Esophagus mucosa (tissue), 1 donor: ENCODE measurements at regions not wholly inside any gene's neighbourhood (a gene's known extent, or its start where the extent isn't known, plus 50 kb on each side); places are given as distances from the start of the nearest gene placed in this dataset.
A peak's percentile ranks its signal among the peaks of the same experiment; 100 is the strongest.
"Not testable (repeated sequence)": the region's sequence is repeated elsewhere in the genome, so short reads cannot be mapped to it uniquely, and the experiment has no call there.

ENCODE experiments used
- ATAC-seq: fragments of 200-7000 bp; cut with Tn5 transposase; one replicate; pipeline ENCODE4 v1.9.1; 2020
- donor health status: DM: yes; HTN: yes; CAD: no.

- ATAC-seq = no peak
These were observed 128.5 kb upstream of the EEF2KMT start for GRCh38 chr16:5225931-5226655.

- ATAC-seq = no peak
These were observed 125.2 kb upstream of the EEF2KMT start for GRCh38 chr16:5222761-5223160.

- ATAC-seq = not testable (repeated sequence)
These were observed 124.2 kb upstream of the EEF2KMT start for GRCh38 chr16:5221831-5222230.

- no peak for ATAC-seq
These were observed 123.1 kb upstream of the EEF2KMT start for GRCh38 chr16:5220705-5221104.

GRCh38 chr16:5216441-5217080, 119.0 kb upstream of the EEF2KMT start:
- no peak for ATAC-seq

- no peak for ATAC-seq
These were observed 118.3 kb upstream of the EEF2KMT start for GRCh38 chr16:5215901-5216300.

GRCh38 chr16:5214466-5214865, 116.9 kb upstream of the EEF2KMT start:
- no peak for ATAC-seq

GRCh38 chr16:5212501-5212900, 114.9 kb upstream of the EEF2KMT start:
- not testable (repeated sequence) for ATAC-seq

GRCh38 chr16:5207862-5208498, 110.4 kb upstream of the EEF2KMT start:
- not testable (repeated sequence) for ATAC-seq

- no peak for ATAC-seq
These were observed 109.5 kb upstream of the EEF2KMT start for GRCh38 chr16:5207001-5207523.

GRCh38 chr16:5206331-5206990, 108.9 kb upstream of the EEF2KMT start:
- no peak for ATAC-seq

GRCh38 chr16:5205361-5206040, 107.9 kb upstream of the EEF2KMT start:
- ATAC-seq = no peak

GRCh38 chr16:5203675-5204074, 106.1 kb upstream of the EEF2KMT start:
- not testable (repeated sequence) for ATAC-seq

- ATAC-seq = peak; percentile 20
These were observed 102.5 kb upstream of the EEF2KMT start for GRCh38 chr16:5200123-5200522.

- ATAC-seq = no peak
These were observed 98.6 kb upstream of the EEF2KMT start for GRCh38 chr16:5196204-5196603.

- ATAC-seq = no peak
These were observed 96.3 kb upstream of the EEF2KMT start for GRCh38 chr16:5193861-5194260.

- no peak for ATAC-seq
These were observed 91.4 kb upstream of the EEF2KMT start for GRCh38 chr16:5188989-5189352.

- no peak for ATAC-seq
These were observed 90.9 kb upstream of the EEF2KMT start for GRCh38 chr16:5188318-5188988.

GRCh38 chr16:5187402-5187952, 89.9 kb upstream of the EEF2KMT start:
- ATAC-seq = no peak

- no peak for ATAC-seq
These were observed 88.8 kb upstream of the EEF2KMT start for GRCh38 chr16:5186381-5186903.

- no peak for ATAC-seq
These were observed 78.9 kb upstream of the EEF2KMT start for GRCh38 chr16:5176505-5176904.
